PC-3 (cell line): ENCODE measurements at regions not wholly inside any gene's neighbourhood (a gene's known extent, or its start where the extent isn't known, plus 50 kb on each side); places are given as distances from the start of the nearest gene placed in this dataset.
"Not testable (repeated sequence)": the region's sequence is repeated elsewhere in the genome, so short reads cannot be mapped to it uniquely, and the experiment has no call there.

Source experiments
- ATAC-seq: fragments of 200-7000 bp; cut with Tn5 transposase; 2 replicates; pipeline ENCODE4 v1.9.1; 2020; ENCODE audit warnings: mild to moderate bottlenecking, moderate library complexity
- BruUV-seq: library from RNA; stranded (reverse); fragments of 400-500 nt; replicated peaks from 2 replicates; lab custom pipeline; 2021; lab: Mats Ljungman, UMichigan
- CTCF ChIA-PET: fragments of 300-600 bp; sonication (Branson Sonifier 250); formaldehyde crosslinking; loops from one replicate; lab custom pipeline; 2022; ENCODE audit warnings: antibody characterized with exemption; lab: Charles Lee
- POLR2A ChIA-PET: fragments of 300-600 bp; sonication (Branson Sonifier 250); formaldehyde crosslinking; loops from one replicate; lab custom pipeline; 2022; ENCODE audit warnings: antibody characterized with exemption; ENCODE audit not compliant: unreplicated experiment; lab: Charles Lee
- DNase-seq: peaks from one replicate; pipeline ENCODE4 v3.0.0-alpha.2; 2015
- H2AFZ ChIP-seq: fragments of 300-600 bp; sonication (generic); 2 replicates; pipeline ENCODE4 v1.6.0; 2016; ENCODE audit warnings: antibody characterized with exemption, low read length
- H3F3A ChIP-seq: fragments of 300-600 bp; sonication (generic); one replicate; pipeline ENCODE4 v1.6.0; 2017; ENCODE audit warnings: antibody characterized with exemption, low read length, control low read depth, mild to moderate bottlenecking; ENCODE audit not compliant: unreplicated experiment
- H3K27ac ChIP-seq: fragments of 300-600 bp; sonication (generic); 2 replicates; pipeline ENCODE4 v1.5.1; 2016; ENCODE audit warnings: mild to moderate bottlenecking, low read length
- H3K27me3 ChIP-seq: fragments of 300-600 bp; sonication (generic); 2 replicates; pipeline ENCODE4 v1.6.1; 2016; ENCODE audit warnings: low read length, mixed read lengths
- H3K36me3 ChIP-seq: fragments of 300-600 bp; sonication (generic); 2 replicates; pipeline ENCODE4 v1.6.1; 2016; ENCODE audit warnings: low read depth, mixed run types, low read length, mixed read lengths
- H3K4me1 ChIP-seq: fragments of 300-600 bp; sonication (generic); 2 replicates; pipeline ENCODE4 v1.5.1; 2016; ENCODE audit warnings: low read length; ENCODE audit not compliant: insufficient read depth
- H3K4me2 ChIP-seq: fragments of 300-600 bp; sonication (generic); 2 replicates; pipeline ENCODE4 v1.6.0; 2016; ENCODE audit warnings: low read length
- H3K4me3 ChIP-seq: fragments of 300-600 bp; sonication (generic); 2 replicates; pipeline ENCODE4 v1.5.1; 2016; ENCODE audit warnings: mild to moderate bottlenecking, low read length, mixed read lengths
- H3K79me2 ChIP-seq: fragments of 300-600 bp; sonication (generic); 2 replicates; pipeline ENCODE4 v1.6.1; 2017; ENCODE audit warnings: low read length, mixed read lengths
- H3K9ac ChIP-seq: fragments of 300-600 bp; sonication (generic); 2 replicates; pipeline ENCODE4 v1.6.0; 2016; ENCODE audit warnings: mild to moderate bottlenecking, low read length
- H3K9me2 ChIP-seq: fragments of 300-600 bp; sonication (generic); replicated peaks from 2 replicates; pipeline ENCODE4 v1.6.1; 2016; ENCODE audit warnings: mixed run types, low read length, mixed read lengths
- H3K9me3 ChIP-seq: fragments of 300-600 bp; sonication (generic); 2 replicates; pipeline ENCODE4 v1.6.1; 2016; ENCODE audit warnings: low read length, mixed read lengths
- H4K20me1 ChIP-seq: fragments of 300-600 bp; sonication (generic); 2 replicates; pipeline ENCODE4 v1.6.1; 2016; ENCODE audit warnings: low read length, mixed read lengths
- CTCF ChIP-seq: fragments of 300-600 bp; sonication (generic); conservative IDR thresholded peaks from 2 replicates; pipeline ENCODE4 v1.5.1; 2017; ENCODE audit warnings: antibody characterized with exemption, low read depth, mild to moderate bottlenecking, low read length
- EZH2 ChIP-seq: fragments of 300-600 bp; sonication (generic); IDR thresholded peaks from one replicate; pipeline ENCODE4 v1.6.1; 2017; ENCODE audit warnings: antibody characterized with exemption, mild to moderate bottlenecking, low read length; ENCODE audit not compliant: unreplicated experiment
- EZH2phosphoT487 ChIP-seq: fragments of 300-600 bp; sonication (generic); IDR thresholded peaks from 2 replicates; pipeline ENCODE4 v1.6.1; 2018; ENCODE audit warnings: mild to moderate bottlenecking, antibody characterized with exemption, low read length, borderline replicate concordance
- intact Hi-C: fragments of 100-400 bp; cut with micrococcal nuclease; formaldehyde crosslinking; loops from 2 replicates; pipeline ENCODE4 v1.9.0; 2023

GRCh38 chr15:95032156-95032555, 800.8 kb downstream of the MCTP2 start:
- Histone ChIP-seq H4K20me1 (no peaks in the 10 kb centered on the region), H3K9me2 (no peaks in the 10 kb centered on the region), H3K27ac (no peak overlapping the region), H3F3A (no peaks in the 10 kb centered on the region), H3K27me3 (no peaks in the 10 kb centered on the region; the same call in 1 of the 2 replicates), H3K9ac (no peak overlapping the region), H3K36me3 (no peaks in the 10 kb centered on the region), H3K79me2 (no peaks in the 10 kb centered on the region), H3K9me3 (no peaks in the 10 kb centered on the region), H3K4me1 (no peaks in the 10 kb centered on the region), H2AFZ (no peak overlapping the region), H3K4me3 (no peak overlapping the region), H3K4me2 (no peak overlapping the region)
- no peak for TF ChIP-seq EZH2phosphoT487
- no peak for TF ChIP-seq CTCF
- no peak for TF ChIP-seq EZH2
- DNase-seq: no peak
- intact Hi-C loops: no loop called here
- POLR2A ChIA-PET: no interaction called here
- CTCF ChIA-PET: no interaction called here
- BruUV-seq: no TSS peak
- ATAC-seq: no peak

GRCh38 chr15:95035106-95035505, 803.7 kb downstream of the MCTP2 start:
- BruUV-seq: no TSS peak

GRCh38 chr15:95041297-95041696, 809.9 kb downstream of the MCTP2 start:
- no peak overlapping the region for H3K4me3 ChIP-seq
- no peaks in the 10 kb centered on the region for H3K9me3 ChIP-seq
- ChIA-PET POLR2A (no interaction called here), CTCF (no interaction called here)
- H3K9ac ChIP-seq: no peak overlapping the region
- H3K79me2 ChIP-seq: no peaks in the 10 kb centered on the region
- no peak for ATAC-seq
- BruUV-seq: no TSS peak
- TF ChIP-seq EZH2phosphoT487: no peak
- no peak overlapping the region for H3K27ac ChIP-seq
- no peaks in the 10 kb centered on the region for H3F3A ChIP-seq
- H3K4me2 ChIP-seq: no peak overlapping the region
- H3K4me1 ChIP-seq: no peaks in the 10 kb centered on the region
- peaks cover 19% of the 10 kb centered on the region for H3K27me3 ChIP-seq
- intact Hi-C loops: no loop called here
- H2AFZ ChIP-seq: no peak overlapping the region
- H3K9me2 ChIP-seq: no peaks in the 10 kb centered on the region
- H3K36me3 ChIP-seq: no peaks in the 10 kb centered on the region
- no peaks in the 10 kb centered on the region for H4K20me1 ChIP-seq
- no peak for DNase-seq

More at GRCh38 chr15:95035106-95035505, 803.7 kb downstream of the MCTP2 start:
- ChIA-PET POLR2A (no interaction called here), CTCF (no interaction called here)
- Histone ChIP-seq H3K4me3 (no peak overlapping the region), H3K9me2 (no peaks in the 10 kb centered on the region), H4K20me1 (no peaks in the 10 kb centered on the region), H3K4me1 (no peaks in the 10 kb centered on the region), H3K27me3 (no peaks in the 10 kb centered on the region), H3K9me3 (no peaks in the 10 kb centered on the region), H3F3A (no peaks in the 10 kb centered on the region), H3K4me2 (no peak overlapping the region), H3K79me2 (no peaks in the 10 kb centered on the region), H2AFZ (no peak overlapping the region), H3K27ac (no peak overlapping the region), H3K36me3 (no peaks in the 10 kb centered on the region), H3K9ac (no peak overlapping the region)
- intact Hi-C loops: no loop called here
- no peak for DNase-seq
- no peak for TF ChIP-seq CTCF
- no peak for TF ChIP-seq EZH2
- no peak for TF ChIP-seq EZH2phosphoT487
- no peak for ATAC-seq

GRCh38 chr15:95043236-95043932, 812.0 kb downstream of the MCTP2 start:
- H3K9me2 ChIP-seq, H3F3A ChIP-seq, H3K4me3 ChIP-seq, H4K20me1 ChIP-seq, ATAC-seq, H3K4me1 ChIP-seq, BruUV-seq, H3K36me3 ChIP-seq, intact Hi-C loops, H3K9ac ChIP-seq, H3K79me2 ChIP-seq, H3K9me3 ChIP-seq, CTCF ChIA-PET, POLR2A ChIA-PET, DNase-seq, H3K27ac ChIP-seq, H3K4me2 ChIP-seq, H2AFZ ChIP-seq: not testable (repeated sequence)
- peaks cover 23% of the 10 kb centered on the region for H3K27me3 ChIP-seq
